ENCODE measurements at regions not wholly inside any gene's neighbourhood (a gene's known extent, or its start where the extent isn't known, plus 50 kb on each side); places are given as distances from the start of the nearest gene placed in this dataset.

GRCh38 chr5:74153255-74153790 lies 487.2 kb downstream of the ENC1 start:
- DNase-seq, result no peak
- H3K4me3 ChIP-seq (ENCODE audit: low read length in 3 of 3), result no peak overlapping the region
- no peaks in the 10 kb centered on the region for H3K27me3 ChIP-seq (ENCODE audit: control insufficient read depth, insufficient read depth, low read length)
- no peak for FAIRE-seq
- H3K9me3 ChIP-seq (ENCODE audit: control insufficient read depth in 2 of 3, insufficient read depth in 1 of 3, low read length in 3 of 3), result no peaks in the 10 kb centered on the region
- H3K9ac ChIP-seq (ENCODE audit: low read length in 3 of 3), result no peak overlapping the region
- H3K27ac ChIP-seq (ENCODE audit: low read depth in 2 of 2, low read length in 2 of 2), result no peak overlapping the region
- intact Hi-C loops (cut with DNase I), result no loop called here
- TF ChIP-seq CTCF (IDR thresholded peaks at IDR 0.05; ENCODE audit: borderline replicate concordance, extremely low read depth, insufficient read depth), result no peak
- no peaks in the 10 kb centered on the region for H3K4me1 ChIP-seq (ENCODE audit: control insufficient read depth in 2 of 3, insufficient read depth in 2 of 3, low read depth in 1 of 3, low read length in 3 of 3)
- H3K36me3 ChIP-seq (ENCODE audit: control insufficient read depth in 2 of 3, insufficient read depth in 3 of 3, low read length in 3 of 3), result no peaks in the 10 kb centered on the region

GRCh38 chr5:74152625-74153254 lies 487.8 kb downstream of the ENC1 start:
- intact Hi-C loops (cut with DNase I), result no loop called here
- no peak overlapping the region for H3K9ac ChIP-seq (ENCODE audit: low read length in 3 of 3)
- FAIRE-seq, result no peak

GRCh38 chr5:74152136-74152535 lies 488.4 kb downstream of the ENC1 start:
- TF ChIP-seq CTCF (IDR thresholded peaks at IDR 0.05; ENCODE audit: borderline replicate concordance, extremely low read depth, insufficient read depth), result no peak
- Histone ChIP-seq H3K27me3 (ENCODE audit: control insufficient read depth, insufficient read depth, low read length) (no peaks in the 10 kb centered on the region), H3K9me3 (ENCODE audit: control insufficient read depth in 2 of 3, insufficient read depth in 1 of 3, low read length in 3 of 3) (no peaks in the 10 kb centered on the region), H3K27ac (ENCODE audit: low read depth in 2 of 2, low read length in 2 of 2) (no peak overlapping the region), H3K4me1 (ENCODE audit: control insufficient read depth in 2 of 3, insufficient read depth in 2 of 3, low read depth in 1 of 3, low read length in 3 of 3) (no peaks in the 10 kb centered on the region), H3K36me3 (ENCODE audit: control insufficient read depth in 2 of 3, insufficient read depth in 3 of 3, low read length in 3 of 3) (no peaks in the 10 kb centered on the region), H3K4me3 (ENCODE audit: low read length in 3 of 3) (no peak overlapping the region), H3K9ac (ENCODE audit: low read length in 3 of 3) (no peak overlapping the region)
- intact Hi-C loops (cut with DNase I), result no loop called here
- FAIRE-seq (no peak), DNase-seq (no peak)

More at GRCh38 chr5:74152625-74153254, 487.8 kb downstream of the ENC1 start:
- H3K27me3 ChIP-seq (ENCODE audit: control insufficient read depth, insufficient read depth, low read length), result no peaks in the 10 kb centered on the region
- H3K4me3 ChIP-seq (ENCODE audit: low read length in 3 of 3), result no peak overlapping the region
- H3K36me3 ChIP-seq (ENCODE audit: control insufficient read depth in 2 of 3, insufficient read depth in 3 of 3, low read length in 3 of 3), result no peaks in the 10 kb centered on the region
- DNase-seq, result no peak
- no peak overlapping the region for H3K27ac ChIP-seq (ENCODE audit: low read depth in 2 of 2, low read length in 2 of 2)
- no peak for TF ChIP-seq CTCF (IDR thresholded peaks at IDR 0.05; ENCODE audit: borderline replicate concordance, extremely low read depth, insufficient read depth)
- H3K4me1 ChIP-seq (ENCODE audit: control insufficient read depth in 2 of 3, insufficient read depth in 2 of 3, low read depth in 1 of 3, low read length in 3 of 3), result no peaks in the 10 kb centered on the region
- H3K9me3 ChIP-seq (ENCODE audit: control insufficient read depth in 2 of 3, insufficient read depth in 1 of 3, low read length in 3 of 3), result no peaks in the 10 kb centered on the region

All from kidney (tissue), 13 donors.